HEK293T (cell line): ENCODE measurements at regions not wholly inside any gene's neighbourhood (a gene's known extent, or its start where the extent isn't known, plus 50 kb on each side); places are given as distances from the start of the nearest gene placed in this dataset.

Experiments used
- BHLHE40 ChIP-seq: fragments of 450-650 bp; IDR thresholded peaks from 2 replicates; pipeline ENCODE4 v1.6.1; 2016; ENCODE audit warnings: mild to moderate bottlenecking, moderate library complexity, borderline replicate concordance
- FOXK2 ChIP-seq: fragments of 450-650 bp; IDR thresholded peaks from 2 replicates; pipeline ENCODE4 v1.6.1; 2016; ENCODE audit warnings: mild to moderate bottlenecking
- FOXM1 ChIP-seq: fragments of 450-650 bp; IDR thresholded peaks from 2 replicates; pipeline ENCODE4 v1.6.1; 2017; ENCODE audit warnings: mild to moderate bottlenecking, borderline replicate concordance
- LEF1 ChIP-seq: fragments of 450-650 bp; IDR thresholded peaks from 2 replicates; pipeline ENCODE4 v1.6.1; 2017; ENCODE audit warnings: mild to moderate bottlenecking, borderline replicate concordance
- NFRKB ChIP-seq: fragments of 450-650 bp; IDR thresholded peaks from 2 replicates; pipeline ENCODE4 v1.6.1; 2016; ENCODE audit warnings: mild to moderate bottlenecking, moderate library complexity
- SP1 ChIP-seq: fragments of 450-650 bp; IDR thresholded peaks from 2 replicates; pipeline ENCODE4 v1.6.1; 2017
- TARDBP ChIP-seq: fragments of 450-650 bp; IDR thresholded peaks from 2 replicates; pipeline ENCODE4 v1.6.1; 2016

- TF ChIP-seq SP1 (no peak), TARDBP (no peak), FOXK2 (no peak), LEF1 (no peak), FOXM1 (no peak), BHLHE40 (no peak), NFRKB (no peak)
Measured at GRCh38 chr2:186433777-186434432, 52.2 kb upstream of the ZC3H15 start.
